H1 (cell line): ENCODE measurements at regions not wholly inside any gene's neighbourhood (a gene's known extent, or its start where the extent isn't known, plus 50 kb on each side); places are given as distances from the start of the nearest gene placed in this dataset.

Source experiments
- CBX5 ChIP-seq: fragments of 300-800, 300-1000 bp; sonication (generic); IDR thresholded peaks from 2 replicates; pipeline ENCODE4 v1.7.1; 2016; ENCODE audit warnings: antibody characterized with exemption, low read length, low read depth
- EGR1 ChIP-seq: IDR thresholded peaks from 2 replicates; pipeline ENCODE4 v1.6.1; 2011; ENCODE audit warnings: low read depth, low read length, borderline replicate concordance
- KDM5A ChIP-seq: fragments of 200-600 bp; IDR thresholded peaks from 2 replicates; pipeline ENCODE4 v1.7.1; 2012; ENCODE audit warnings: mild to moderate bottlenecking, low read length, inconsistent platforms, mixed read lengths
- POLR2AphosphoS5 ChIP-seq: IDR thresholded peaks from 2 replicates; pipeline ENCODE4 v1.6.1; 2011; ENCODE audit warnings: low read depth, low read length
- TF ChIP-seq, protein P1 (sequence below): fragments of 300-600 bp; sonication (generic); IDR thresholded peaks from 2 replicates; pipeline ENCODE4 v1.7.1; 2012; ENCODE audit warnings: low read length, moderate library complexity, mild to moderate bottlenecking, inconsistent platforms; ENCODE audit not compliant: insufficient replicate concordance
- TF ChIP-seq, protein P2 (sequence below): IDR thresholded peaks from 2 replicates; pipeline ENCODE4 v1.6.1; 2011; ENCODE audit warnings: low read length, improper control_type of control experiment

GRCh38 chr13:34420702-34421346 lies 521.2 kb upstream of the NBEA start (continued):
- TF ChIP-seq, protein P1, sequence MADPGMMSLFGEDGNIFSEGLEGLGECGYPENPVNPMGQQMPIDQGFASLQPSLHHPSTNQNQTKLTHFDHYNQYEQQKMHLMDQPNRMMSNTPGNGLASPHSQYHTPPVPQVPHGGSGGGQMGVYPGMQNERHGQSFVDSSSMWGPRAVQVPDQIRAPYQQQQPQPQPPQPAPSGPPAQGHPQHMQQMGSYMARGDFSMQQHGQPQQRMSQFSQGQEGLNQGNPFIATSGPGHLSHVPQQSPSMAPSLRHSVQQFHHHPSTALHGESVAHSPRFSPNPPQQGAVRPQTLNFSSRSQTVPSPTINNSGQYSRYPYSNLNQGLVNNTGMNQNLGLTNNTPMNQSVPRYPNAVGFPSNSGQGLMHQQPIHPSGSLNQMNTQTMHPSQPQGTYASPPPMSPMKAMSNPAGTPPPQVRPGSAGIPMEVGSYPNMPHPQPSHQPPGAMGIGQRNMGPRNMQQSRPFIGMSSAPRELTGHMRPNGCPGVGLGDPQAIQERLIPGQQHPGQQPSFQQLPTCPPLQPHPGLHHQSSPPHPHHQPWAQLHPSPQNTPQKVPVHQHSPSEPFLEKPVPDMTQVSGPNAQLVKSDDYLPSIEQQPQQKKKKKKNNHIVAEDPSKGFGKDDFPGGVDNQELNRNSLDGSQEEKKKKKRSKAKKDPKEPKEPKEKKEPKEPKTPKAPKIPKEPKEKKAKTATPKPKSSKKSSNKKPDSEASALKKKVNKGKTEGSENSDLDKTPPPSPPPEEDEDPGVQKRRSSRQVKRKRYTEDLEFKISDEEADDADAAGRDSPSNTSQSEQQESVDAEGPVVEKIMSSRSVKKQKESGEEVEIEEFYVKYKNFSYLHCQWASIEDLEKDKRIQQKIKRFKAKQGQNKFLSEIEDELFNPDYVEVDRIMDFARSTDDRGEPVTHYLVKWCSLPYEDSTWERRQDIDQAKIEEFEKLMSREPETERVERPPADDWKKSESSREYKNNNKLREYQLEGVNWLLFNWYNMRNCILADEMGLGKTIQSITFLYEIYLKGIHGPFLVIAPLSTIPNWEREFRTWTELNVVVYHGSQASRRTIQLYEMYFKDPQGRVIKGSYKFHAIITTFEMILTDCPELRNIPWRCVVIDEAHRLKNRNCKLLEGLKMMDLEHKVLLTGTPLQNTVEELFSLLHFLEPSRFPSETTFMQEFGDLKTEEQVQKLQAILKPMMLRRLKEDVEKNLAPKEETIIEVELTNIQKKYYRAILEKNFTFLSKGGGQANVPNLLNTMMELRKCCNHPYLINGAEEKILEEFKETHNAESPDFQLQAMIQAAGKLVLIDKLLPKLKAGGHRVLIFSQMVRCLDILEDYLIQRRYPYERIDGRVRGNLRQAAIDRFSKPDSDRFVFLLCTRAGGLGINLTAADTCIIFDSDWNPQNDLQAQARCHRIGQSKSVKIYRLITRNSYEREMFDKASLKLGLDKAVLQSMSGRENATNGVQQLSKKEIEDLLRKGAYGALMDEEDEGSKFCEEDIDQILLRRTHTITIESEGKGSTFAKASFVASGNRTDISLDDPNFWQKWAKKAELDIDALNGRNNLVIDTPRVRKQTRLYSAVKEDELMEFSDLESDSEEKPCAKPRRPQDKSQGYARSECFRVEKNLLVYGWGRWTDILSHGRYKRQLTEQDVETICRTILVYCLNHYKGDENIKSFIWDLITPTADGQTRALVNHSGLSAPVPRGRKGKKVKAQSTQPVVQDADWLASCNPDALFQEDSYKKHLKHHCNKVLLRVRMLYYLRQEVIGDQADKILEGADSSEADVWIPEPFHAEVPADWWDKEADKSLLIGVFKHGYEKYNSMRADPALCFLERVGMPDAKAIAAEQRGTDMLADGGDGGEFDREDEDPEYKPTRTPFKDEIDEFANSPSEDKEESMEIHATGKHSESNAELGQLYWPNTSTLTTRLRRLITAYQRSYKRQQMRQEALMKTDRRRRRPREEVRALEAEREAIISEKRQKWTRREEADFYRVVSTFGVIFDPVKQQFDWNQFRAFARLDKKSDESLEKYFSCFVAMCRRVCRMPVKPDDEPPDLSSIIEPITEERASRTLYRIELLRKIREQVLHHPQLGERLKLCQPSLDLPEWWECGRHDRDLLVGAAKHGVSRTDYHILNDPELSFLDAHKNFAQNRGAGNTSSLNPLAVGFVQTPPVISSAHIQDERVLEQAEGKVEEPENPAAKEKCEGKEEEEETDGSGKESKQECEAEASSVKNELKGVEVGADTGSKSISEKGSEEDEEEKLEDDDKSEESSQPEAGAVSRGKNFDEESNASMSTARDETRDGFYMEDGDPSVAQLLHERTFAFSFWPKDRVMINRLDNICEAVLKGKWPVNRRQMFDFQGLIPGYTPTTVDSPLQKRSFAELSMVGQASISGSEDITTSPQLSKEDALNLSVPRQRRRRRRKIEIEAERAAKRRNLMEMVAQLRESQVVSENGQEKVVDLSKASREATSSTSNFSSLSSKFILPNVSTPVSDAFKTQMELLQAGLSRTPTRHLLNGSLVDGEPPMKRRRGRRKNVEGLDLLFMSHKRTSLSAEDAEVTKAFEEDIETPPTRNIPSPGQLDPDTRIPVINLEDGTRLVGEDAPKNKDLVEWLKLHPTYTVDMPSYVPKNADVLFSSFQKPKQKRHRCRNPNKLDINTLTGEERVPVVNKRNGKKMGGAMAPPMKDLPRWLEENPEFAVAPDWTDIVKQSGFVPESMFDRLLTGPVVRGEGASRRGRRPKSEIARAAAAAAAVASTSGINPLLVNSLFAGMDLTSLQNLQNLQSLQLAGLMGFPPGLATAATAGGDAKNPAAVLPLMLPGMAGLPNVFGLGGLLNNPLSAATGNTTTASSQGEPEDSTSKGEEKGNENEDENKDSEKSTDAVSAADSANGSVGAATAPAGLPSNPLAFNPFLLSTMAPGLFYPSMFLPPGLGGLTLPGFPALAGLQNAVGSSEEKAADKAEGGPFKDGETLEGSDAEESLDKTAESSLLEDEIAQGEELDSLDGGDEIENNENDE: no peak
- TF ChIP-seq EGR1 (no peak), KDM5A (no peak), POLR2AphosphoS5 (no peak), CBX5 (no peak)
- TF ChIP-seq, protein P2, sequence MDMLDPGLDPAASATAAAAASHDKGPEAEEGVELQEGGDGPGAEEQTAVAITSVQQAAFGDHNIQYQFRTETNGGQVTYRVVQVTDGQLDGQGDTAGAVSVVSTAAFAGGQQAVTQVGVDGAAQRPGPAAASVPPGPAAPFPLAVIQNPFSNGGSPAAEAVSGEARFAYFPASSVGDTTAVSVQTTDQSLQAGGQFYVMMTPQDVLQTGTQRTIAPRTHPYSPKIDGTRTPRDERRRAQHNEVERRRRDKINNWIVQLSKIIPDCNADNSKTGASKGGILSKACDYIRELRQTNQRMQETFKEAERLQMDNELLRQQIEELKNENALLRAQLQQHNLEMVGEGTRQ: no peak
